ENCODE measurements at regions not wholly inside any gene's neighbourhood (a gene's known extent, or its start where the extent isn't known, plus 50 kb on each side); places are given as distances from the start of the nearest gene placed in this dataset.
"Not testable (repeated sequence)": the region's sequence is repeated elsewhere in the genome, so short reads cannot be mapped to it uniquely, and the experiment has no call there.

- DNase-seq (ENCODE audit: low read depth in 3 of 3, low spot score in 2 of 3) = no peak
Observed at GRCh38 chr5:130627145-130627544, 537.9 kb downstream of the HINT1 start.

- no peak for DNase-seq (ENCODE audit: low read depth in 3 of 3, low spot score in 2 of 3)
Observed at GRCh38 chr5:130624805-130625204, 540.3 kb downstream of the HINT1 start.

- DNase-seq (ENCODE audit: low read depth in 3 of 3, low spot score in 2 of 3) = no peak
Observed at GRCh38 chr5:130616161-130616560, 548.9 kb downstream of the HINT1 start.

GRCh38 chr5:130605234-130605633 is 559.8 kb downstream of the HINT1 start:
- no peak for DNase-seq (ENCODE audit: low read depth in 3 of 3, low spot score in 2 of 3)

GRCh38 chr5:130596647-130597046 is 568.4 kb downstream of the HINT1 start:
- not testable (repeated sequence) for DNase-seq (ENCODE audit: low read depth in 3 of 3, low spot score in 2 of 3)

- no peak for DNase-seq (ENCODE audit: low read depth in 3 of 3, low spot score in 2 of 3)
Observed at GRCh38 chr5:130580264-130580663, 584.8 kb downstream of the HINT1 start.

GRCh38 chr5:130578354-130578753 is 586.7 kb downstream of the HINT1 start:
- no peak for DNase-seq (ENCODE audit: low read depth in 3 of 3, low spot score in 2 of 3)

GRCh38 chr5:130571076-130571475 is 594.0 kb downstream of the HINT1 start:
- no peak for DNase-seq (ENCODE audit: low read depth in 3 of 3, low spot score in 2 of 3)

GRCh38 chr5:130568791-130569190 is 596.3 kb downstream of the HINT1 start:
- DNase-seq (ENCODE audit: low read depth in 3 of 3, low spot score in 2 of 3) = no peak

GRCh38 chr5:130555429-130555828 is 609.6 kb downstream of the HINT1 start:
- DNase-seq (ENCODE audit: low read depth in 3 of 3, low spot score in 2 of 3) = no peak

- DNase-seq (ENCODE audit: low read depth in 3 of 3, low spot score in 2 of 3) = no peak
Observed at GRCh38 chr5:130550562-130550928, 614.5 kb downstream of the HINT1 start.

- DNase-seq (ENCODE audit: low read depth in 3 of 3, low spot score in 2 of 3) = no peak
Observed at GRCh38 chr5:130549884-130550561, 615.0 kb downstream of the HINT1 start.

GRCh38 chr5:130546211-130546610 is 618.8 kb downstream of the HINT1 start:
- DNase-seq (ENCODE audit: low read depth in 3 of 3, low spot score in 2 of 3) = no peak

- no peak for DNase-seq (ENCODE audit: low read depth in 3 of 3, low spot score in 2 of 3)
Observed at GRCh38 chr5:130545291-130545690, 619.8 kb downstream of the HINT1 start.

GRCh38 chr5:130541617-130542221 is 623.3 kb downstream of the HINT1 start:
- no peak for DNase-seq (ENCODE audit: low read depth in 3 of 3, low spot score in 2 of 3)

- DNase-seq (ENCODE audit: low read depth in 3 of 3, low spot score in 2 of 3) = no peak
Observed at GRCh38 chr5:130536691-130537090, 628.4 kb downstream of the HINT1 start.

- DNase-seq (ENCODE audit: low read depth in 3 of 3, low spot score in 2 of 3) = no peak
Observed at GRCh38 chr5:130532786-130533185, 628.5 kb downstream of the CHSY3 start.

GRCh38 chr5:130529511-130530485 is 625.5 kb downstream of the CHSY3 start:
- no peak for DNase-seq (ENCODE audit: low read depth in 3 of 3, low spot score in 2 of 3)

GRCh38 chr5:130529111-130529510 is 624.8 kb downstream of the CHSY3 start:
- DNase-seq (ENCODE audit: low read depth in 3 of 3, low spot score in 2 of 3) = no peak

GRCh38 chr5:130528474-130528873 is 624.2 kb downstream of the CHSY3 start:
- DNase-seq (ENCODE audit: low read depth in 3 of 3, low spot score in 2 of 3) = no peak

- no peak for DNase-seq (ENCODE audit: low read depth in 3 of 3, low spot score in 2 of 3)
Observed at GRCh38 chr5:130526708-130527107, 622.4 kb downstream of the CHSY3 start.

GRCh38 chr5:130520211-130520610 is 615.9 kb downstream of the CHSY3 start:
- DNase-seq (ENCODE audit: low read depth in 3 of 3, low spot score in 2 of 3) = no peak

All from right renal cortex interstitium (tissue), 3 donors.